Heart right ventricle (tissue), 16 donors: ENCODE measurements at regions not wholly inside any gene's neighbourhood (a gene's known extent, or its start where the extent isn't known, plus 50 kb on each side); places are given as distances from the start of the nearest gene placed in this dataset.

Source experiments
- ATAC-seq, 8 donors: fragments of 200-7000 bp; cut with Tn5 transposase; one replicate each; pipeline ENCODE4 v1.9.1; 2020; ENCODE audit warnings: mild to moderate bottlenecking in 8 of 8, moderate library complexity in 8 of 8, moderate number of reproducible peaks in 1 of 8
- DNase-seq, 2 donors: peaks; one replicate each; pipeline ENCODE4 v3.0.0-alpha.2; 2020
- H3K27ac ChIP-seq, 10 donors: fragments of 200-600 bp; sonication (generic) in 2 of 10; one replicate each; pipeline versions ENCODE4 v1.5.0 to v1.8.0; 2020 to 2022; ENCODE audit warnings: mild to moderate bottlenecking in 3 of 10
- H3K27me3 ChIP-seq, 7 donors: fragments of 200-600 bp; one replicate each; pipeline ENCODE4 v1.8.0; 2021 to 2022; ENCODE audit warnings: mild to moderate bottlenecking in 2 of 7
- H3K36me3 ChIP-seq, 9 donors: fragments of 200-600 bp; sonication (generic) in 1 of 9; one replicate each; pipeline versions ENCODE4 v1.5.0 to v1.8.0; 2020 to 2022; ENCODE audit warnings: mild to moderate bottlenecking in 2 of 9
- H3K4me1 ChIP-seq, 9 donors: fragments of 200-600 bp; sonication (generic) in 1 of 9; one replicate each; pipeline versions ENCODE4 v1.5.0 to v1.8.0; 2020 to 2022; ENCODE audit warnings: mild to moderate bottlenecking in 4 of 9
- H3K4me3 ChIP-seq, 10 donors: fragments of 200-600 bp; sonication (generic) in 2 of 10; one replicate each; pipeline versions ENCODE4 v1.5.0 to v1.8.0; 2020 to 2022; ENCODE audit warnings: mild to moderate bottlenecking in 7 of 10, moderate library complexity in 2 of 10
- H3K9me3 ChIP-seq, 11 donors: fragments of 200-600 bp in 10 of 11; sonication (generic) in 2 of 11; one replicate each; pipeline versions ENCODE4 v1.5.0 to v1.8.0; 2013 to 2022; ENCODE audit warnings: mild to moderate bottlenecking in 2 of 11, control low read depth in 1 of 11, moderate library complexity in 1 of 11
- WGBS, 2 donors: extraction: QIAGEN DNeasy Blood & Tissue Kit; methylation state at CpG; one replicate each; pipeline ENCODE4 v1.1.7; 2013; ENCODE audit warnings: inconsistent platforms in 1 of 2; 5-methylcytosine and 5-hydroxymethylcytosine counted together
- intact Hi-C, 10 donors: fragments of 100-400 bp; cut with DNase I; formaldehyde crosslinking; loops; one replicate each; pipeline versions ENCODE4 v1.11.1 to v1.14.2; 2022
- TF ChIP-seq, protein P1 (sequence below), 9 donors: fragments of 200-600 bp; sonication (generic) in 2 of 9; IDR thresholded peaks; one replicate each; pipeline versions ENCODE4 v1.5.0 to v1.8.0; 2021 to 2022; ENCODE audit warnings: antibody characterized with exemption in 9 of 9, mild to moderate bottlenecking in 5 of 9, moderate library complexity in 1 of 9
- donor health status: Arrhythmogenic right ventricular cardiomyopathy.
- donor health status: ischemic (EF 13 %, LVEDD 7.1; RV severe dilation, severe dysfunction).
- donor health status: healthy with polysubstance abuse.
- donor health status: DM: no; HTN: yes; CAD: no.
- donor health status: DM: no; HTN: no; CAD: no.
- donor health status: ischemic (EF 25% LVEDD 6.9; RV normal size, moderate dysfunction).
- donor health status: ischemic (EF 25% LVEDD 5.7; RV mildly dilated, moderate dysfunction).
- donor health status: healthy.
- donor health status: DM: yes; HTN: yes; CAD: no.
- donor health status: Ischemic cardiomyopathy.
- donor health status: ischemic (EF 35%, LVEDD 5.7; RV mildly dilated, moderate dysfunction).
- donor health status: nonischemic (EF 11% LVEDD 7.7; RV severe dilation, severe dysfunction).
- donor health status: DM: yes; HTN: yes; CAD: no.
- donor health status: PGD.
- donor health status: ischemic (EF 29% LVEDD 5.4; RV normal size, mild dysfunction).
- donor health status: nonischemic (EF 23%, LVEDD 6.1; RV moderate dilation, normal function).

GRCh38 chr7:25891591-25891990 is 260.4 kb upstream of the NFE2L3 start:
- Histone ChIP-seq H3K4me1 (peaks cover 0 to 20% (median 7%) of the 10 kb centered on the region in 9 donors), H3K36me3 (no peaks in the 10 kb centered on the region), H3K27me3 (peaks cover 11 to 72% (median 61%) of the 10 kb centered on the region in 7 donors), H3K4me3 (no peak overlapping the region), H3K27ac (no peak overlapping the region), H3K9me3 (no peaks in the 10 kb centered on the region)
- ATAC-seq = peak in 1 of 8 donors; percentile 21
- WGBS, 2 donors = 68 to 70% methylated on average over 4 of the region's 4 CpGs
- DNase-seq = no peak
- intact Hi-C loops = loop anchor here (5.0 to 10.0 kb wide), 10 partner anchors 61 to 1273 kb away; partner anchors contain the start of genes HOXA9 (in 3 of the 10), CBX3 (in 1 of the 10), HNRNPA2B1 (in 1 of the 10) and HOXA3 (in 1 of the 10)
- TF ChIP-seq, protein P1, sequence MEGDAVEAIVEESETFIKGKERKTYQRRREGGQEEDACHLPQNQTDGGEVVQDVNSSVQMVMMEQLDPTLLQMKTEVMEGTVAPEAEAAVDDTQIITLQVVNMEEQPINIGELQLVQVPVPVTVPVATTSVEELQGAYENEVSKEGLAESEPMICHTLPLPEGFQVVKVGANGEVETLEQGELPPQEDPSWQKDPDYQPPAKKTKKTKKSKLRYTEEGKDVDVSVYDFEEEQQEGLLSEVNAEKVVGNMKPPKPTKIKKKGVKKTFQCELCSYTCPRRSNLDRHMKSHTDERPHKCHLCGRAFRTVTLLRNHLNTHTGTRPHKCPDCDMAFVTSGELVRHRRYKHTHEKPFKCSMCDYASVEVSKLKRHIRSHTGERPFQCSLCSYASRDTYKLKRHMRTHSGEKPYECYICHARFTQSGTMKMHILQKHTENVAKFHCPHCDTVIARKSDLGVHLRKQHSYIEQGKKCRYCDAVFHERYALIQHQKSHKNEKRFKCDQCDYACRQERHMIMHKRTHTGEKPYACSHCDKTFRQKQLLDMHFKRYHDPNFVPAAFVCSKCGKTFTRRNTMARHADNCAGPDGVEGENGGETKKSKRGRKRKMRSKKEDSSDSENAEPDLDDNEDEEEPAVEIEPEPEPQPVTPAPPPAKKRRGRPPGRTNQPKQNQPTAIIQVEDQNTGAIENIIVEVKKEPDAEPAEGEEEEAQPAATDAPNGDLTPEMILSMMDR (IDR thresholded peaks at IDR 0.05) = no peak

DNA sequence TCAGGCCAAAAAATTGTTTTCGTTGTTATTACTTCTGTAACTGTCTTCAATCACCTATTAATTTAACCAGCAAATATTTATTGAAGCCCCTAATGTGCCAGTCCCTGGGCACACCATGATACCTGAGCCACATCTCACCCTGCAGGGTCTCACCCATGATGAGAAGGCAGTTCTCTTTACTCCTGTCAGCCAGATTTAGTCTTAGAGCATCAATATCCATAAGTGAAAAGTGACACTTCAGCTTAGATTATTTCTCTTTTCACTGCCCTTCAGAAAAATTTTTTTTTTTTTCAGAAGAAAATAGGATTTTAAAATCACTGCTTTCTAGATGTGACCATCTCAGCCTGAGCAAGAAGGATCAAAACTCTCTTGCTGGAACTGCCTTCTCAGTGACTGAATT is 258.6 kb upstream of the NFE2L3 start:
- H3K27ac ChIP-seq = no peak overlapping the region
- H3K4me1 ChIP-seq = peaks cover 0 to 20% (median 7%) of the 10 kb centered on the region in 9 donors
- 39 to 55% methylated on average over 1 of the region's 1 CpG for WGBS, 2 donors
- H3K4me3 ChIP-seq = peak overlapping the region in 2 of 10 donors; percentile 41 to 44
- ATAC-seq (no peak), DNase-seq (no peak)
- no peaks in the 10 kb centered on the region for H3K9me3 ChIP-seq
- TF ChIP-seq, protein P1 (IDR thresholded peaks at IDR 0.05) = no peak
- intact Hi-C loops = loop anchor here (1.0 to 10.0 kb wide), 17 partner anchors 59 to 1271 kb away; partner anchors contain the start of genes HOXA9 (in 3 of the 10), CBX3 (in 1 of the 10), HNRNPA2B1 (in 1 of the 10) and HOXA3 (in 1 of the 10)
- H3K36me3 ChIP-seq = no peaks in the 10 kb centered on the region
- peaks cover 11 to 76% (median 52%) of the 10 kb centered on the region in 7 donors for H3K27me3 ChIP-seq

GRCh38 chr7:25894002-25894901 is 257.7 kb upstream of the NFE2L3 start:
- no peaks in the 10 kb centered on the region for H3K9me3 ChIP-seq
- 72 to 79% methylated on average over 7 of the region's 7 CpGs for WGBS, 2 donors
- H3K4me1 ChIP-seq = peaks cover 0 to 20% (median 7%) of the 10 kb centered on the region in 9 donors
- DNase-seq = no peak
- peak in 7 of 8 donors; percentile 21 to 63 (median 31) for ATAC-seq
- peaks cover 5 to 75% (median 50%) of the 10 kb centered on the region in 7 donors for H3K27me3 ChIP-seq
- no peak overlapping the region for H3K4me3 ChIP-seq
- TF ChIP-seq, protein P1 (IDR thresholded peaks at IDR 0.05) = no peak
- intact Hi-C loops = loop anchor here (2.0 to 10.0 kb wide), 12 partner anchors 58 to 1271 kb away; partner anchors contain the start of genes HOXA9 (in 3 of the 10), CBX3 (in 1 of the 10), HNRNPA2B1 (in 1 of the 10) and HOXA3 (in 1 of the 10)
- H3K36me3 ChIP-seq = no peaks in the 10 kb centered on the region
- H3K27ac ChIP-seq = no peak overlapping the region
